Erythroblast (primary cell): ENCODE measurements at regions not wholly inside any gene's neighbourhood (a gene's known extent, or its start where the extent isn't known, plus 50 kb on each side); places are given as distances from the start of the nearest gene placed in this dataset.

ENCODE experiments used
- DNase-seq, 2 experiments: peaks; one replicate each; lab custom pipeline; 2025; lab: John Stamatoyannopoulos, UW
- GATA1 ChIP-seq: IDR thresholded peaks from 2 replicates; pipeline ENCODE4 v1.6.1; 2011; ENCODE audit warnings: low read depth, mild to moderate bottlenecking, control low read depth, low read length, moderate library complexity
- POLR2A ChIP-seq: IDR thresholded peaks from 2 replicates; pipeline ENCODE4 v1.6.1; 2011; ENCODE audit warnings: mild to moderate bottlenecking, low read length

- no peak for TF ChIP-seq GATA1
- no peak for TF ChIP-seq POLR2A
- DNase-seq: no peak
Observed at GRCh38 chr2:44825702-44826101, 115.8 kb upstream of the SIX3 start.

- no peak for TF ChIP-seq POLR2A
- TF ChIP-seq GATA1: no peak
Observed at GRCh38 chr2:44826601-44827000, 114.9 kb upstream of the SIX3 start.

GRCh38 chr2:44829771-44830170 lies 111.7 kb upstream of the SIX3 start:
- no peak for DNase-seq
- TF ChIP-seq GATA1 (no peak), POLR2A (no peak)

More at GRCh38 chr2:44826601-44827000, 114.9 kb upstream of the SIX3 start:
- DNase-seq: no peak

- no peak for DNase-seq
- TF ChIP-seq POLR2A: no peak
- no peak for TF ChIP-seq GATA1
Observed at GRCh38 chr2:44833171-44834069, 108.1 kb upstream of the SIX3 start.

- TF ChIP-seq POLR2A (no peak), GATA1 (no peak)
- DNase-seq: no peak
Observed at GRCh38 chr2:44834656-44835055, 106.8 kb upstream of the SIX3 start.

GRCh38 chr2:44836174-44836573 lies 105.3 kb upstream of the SIX3 start:
- DNase-seq: no peak

GRCh38 chr2:44836916-44837315 lies 104.6 kb upstream of the SIX3 start:
- DNase-seq: no peak
- TF ChIP-seq GATA1 (no peak), POLR2A (no peak)

More at GRCh38 chr2:44836174-44836573, 105.3 kb upstream of the SIX3 start:
- TF ChIP-seq GATA1 (no peak), POLR2A (no peak)

- TF ChIP-seq GATA1 (no peak), POLR2A (no peak)
- DNase-seq: no peak
Observed at GRCh38 chr2:44838116-44838790, 103.2 kb upstream of the SIX3 start.

GRCh38 chr2:44839370-44839769 lies 102.1 kb upstream of the SIX3 start:
- no peak for DNase-seq
- TF ChIP-seq POLR2A (no peak), GATA1 (no peak)

GRCh38 chr2:44839771-44840502 lies 101.6 kb upstream of the SIX3 start:
- TF ChIP-seq GATA1 (no peak), POLR2A (no peak)
- DNase-seq: no peak

GRCh38 chr2:44840503-44840850 lies 101.0 kb upstream of the SIX3 start:
- no peak for DNase-seq
- TF ChIP-seq GATA1 (no peak), POLR2A (no peak)

- TF ChIP-seq GATA1 (no peak), POLR2A (no peak)
Observed at GRCh38 chr2:44843086-44843485, 98.4 kb upstream of the SIX3 start.

GRCh38 chr2:44843641-44844310 lies 97.7 kb upstream of the SIX3 start:
- TF ChIP-seq POLR2A (no peak), GATA1 (no peak)
- DNase-seq: no peak

More at GRCh38 chr2:44843086-44843485, 98.4 kb upstream of the SIX3 start:
- DNase-seq: no peak
